BE2C (cell line): ENCODE measurements at regions not wholly inside any gene's neighbourhood (a gene's known extent, or its start where the extent isn't known, plus 50 kb on each side); places are given as distances from the start of the nearest gene placed in this dataset.
"Not testable (repeated sequence)": the region's sequence is repeated elsewhere in the genome, so short reads cannot be mapped to it uniquely, and the experiment has no call there.

Source experiments
- DNase-seq: peaks from one replicate; pipeline ENCODE4 v3.0.0-alpha.2; 2020
- H3K27me3 ChIP-seq: fragments of 250-450 bp; sonication (Bioruptor Pico); 2 replicates; pipeline ENCODE4 v1.5.1; 2020; ENCODE audit warnings: mild to moderate bottlenecking
- H3K36me3 ChIP-seq: fragments of 250-450 bp; sonication (Bioruptor Pico); 2 replicates; pipeline ENCODE4 v1.5.1; 2020; ENCODE audit warnings: mild to moderate bottlenecking
- H3K4me1 ChIP-seq: fragments of 250-450 bp; sonication (Bioruptor Pico); 2 replicates; pipeline ENCODE4 v1.5.1; 2020
- H3K4me3 ChIP-seq: 2 replicates; pipeline ENCODE4 v1.5.1; 2011; ENCODE audit warnings: low read depth, low read length
- H3K9me3 ChIP-seq: fragments of 250-450 bp; sonication (Bioruptor Pico); 2 replicates; pipeline ENCODE4 v1.5.1; 2020
- TF ChIP-seq, protein P1 (sequence below): IDR thresholded peaks from 2 replicates; pipeline ENCODE4 v1.5.1; 2012; ENCODE audit warnings: mild to moderate bottlenecking, low read depth, low read length

DNA sequence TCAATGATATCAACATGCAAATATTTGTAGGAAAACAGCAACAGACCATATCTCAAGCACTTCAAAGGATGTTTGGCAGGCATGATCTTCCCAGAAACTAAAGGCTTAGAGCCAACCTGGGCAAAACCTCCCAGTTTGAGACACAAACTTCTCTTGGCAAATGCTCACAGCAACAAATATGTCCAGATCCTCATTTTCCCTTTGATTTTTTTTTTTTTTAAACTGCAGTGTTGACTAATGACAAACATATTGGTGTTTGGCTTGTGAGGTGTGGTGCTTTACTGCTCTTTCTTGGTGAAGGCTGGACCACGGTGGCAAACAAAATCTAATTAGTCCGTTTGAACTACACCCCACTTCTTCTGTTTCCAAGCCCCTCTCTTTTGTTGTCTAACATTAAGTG is 87.2 kb downstream of the EBLN2 start:
- Histone ChIP-seq H3K4me3 (no peak overlapping the region), H3K36me3 (no peaks in the 10 kb centered on the region), H3K27me3 (no peaks in the 10 kb centered on the region), H3K4me1 (no peaks in the 10 kb centered on the region), H3K9me3 (no peaks in the 10 kb centered on the region)
- TF ChIP-seq, protein P1, sequence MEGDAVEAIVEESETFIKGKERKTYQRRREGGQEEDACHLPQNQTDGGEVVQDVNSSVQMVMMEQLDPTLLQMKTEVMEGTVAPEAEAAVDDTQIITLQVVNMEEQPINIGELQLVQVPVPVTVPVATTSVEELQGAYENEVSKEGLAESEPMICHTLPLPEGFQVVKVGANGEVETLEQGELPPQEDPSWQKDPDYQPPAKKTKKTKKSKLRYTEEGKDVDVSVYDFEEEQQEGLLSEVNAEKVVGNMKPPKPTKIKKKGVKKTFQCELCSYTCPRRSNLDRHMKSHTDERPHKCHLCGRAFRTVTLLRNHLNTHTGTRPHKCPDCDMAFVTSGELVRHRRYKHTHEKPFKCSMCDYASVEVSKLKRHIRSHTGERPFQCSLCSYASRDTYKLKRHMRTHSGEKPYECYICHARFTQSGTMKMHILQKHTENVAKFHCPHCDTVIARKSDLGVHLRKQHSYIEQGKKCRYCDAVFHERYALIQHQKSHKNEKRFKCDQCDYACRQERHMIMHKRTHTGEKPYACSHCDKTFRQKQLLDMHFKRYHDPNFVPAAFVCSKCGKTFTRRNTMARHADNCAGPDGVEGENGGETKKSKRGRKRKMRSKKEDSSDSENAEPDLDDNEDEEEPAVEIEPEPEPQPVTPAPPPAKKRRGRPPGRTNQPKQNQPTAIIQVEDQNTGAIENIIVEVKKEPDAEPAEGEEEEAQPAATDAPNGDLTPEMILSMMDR: no peak
- DNase-seq: no peak

DNA sequence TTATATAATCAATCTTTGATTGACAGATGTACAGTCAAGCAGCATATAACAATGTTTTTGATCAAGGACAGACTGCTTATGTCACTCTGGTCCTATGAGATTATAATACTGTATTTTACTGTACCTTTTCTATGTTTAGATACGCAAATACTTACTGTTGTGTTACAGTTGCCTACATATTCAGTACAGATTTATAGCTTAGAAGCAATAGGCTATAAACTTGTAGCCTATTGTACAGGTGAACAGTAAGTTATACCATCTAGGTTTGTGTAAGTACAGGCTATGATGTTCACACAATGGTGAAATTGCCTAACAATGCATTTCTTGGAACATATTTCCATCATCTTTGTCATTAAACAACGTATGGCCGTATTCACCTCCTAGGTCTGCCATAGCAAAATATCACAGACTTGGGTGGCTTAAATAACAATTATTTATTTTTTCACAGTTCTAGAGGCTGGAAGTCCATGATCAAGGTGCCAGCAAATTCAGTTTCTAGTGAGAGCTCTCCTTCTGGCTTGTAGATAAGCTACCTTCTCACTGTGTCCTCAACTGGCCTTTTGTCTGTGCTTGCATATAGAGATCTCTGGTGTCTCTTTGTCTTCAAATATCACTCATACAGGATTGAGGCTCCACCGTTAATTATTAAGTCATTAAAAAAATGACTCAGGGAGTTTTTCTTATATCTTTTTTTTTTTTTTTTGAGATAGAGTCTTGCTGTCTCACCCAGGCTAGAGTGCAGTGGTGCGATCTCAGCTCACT is 89.1 kb downstream of the EBLN2 start:
- Histone ChIP-seq H3K4me1 (no peaks in the 10 kb centered on the region), H3K27me3 (no peaks in the 10 kb centered on the region), H3K36me3 (no peaks in the 10 kb centered on the region), H3K9me3 (no peaks in the 10 kb centered on the region), H3K4me3 (no peak overlapping the region)
- TF ChIP-seq, protein P1: no peak
- no peak for DNase-seq

DNA sequence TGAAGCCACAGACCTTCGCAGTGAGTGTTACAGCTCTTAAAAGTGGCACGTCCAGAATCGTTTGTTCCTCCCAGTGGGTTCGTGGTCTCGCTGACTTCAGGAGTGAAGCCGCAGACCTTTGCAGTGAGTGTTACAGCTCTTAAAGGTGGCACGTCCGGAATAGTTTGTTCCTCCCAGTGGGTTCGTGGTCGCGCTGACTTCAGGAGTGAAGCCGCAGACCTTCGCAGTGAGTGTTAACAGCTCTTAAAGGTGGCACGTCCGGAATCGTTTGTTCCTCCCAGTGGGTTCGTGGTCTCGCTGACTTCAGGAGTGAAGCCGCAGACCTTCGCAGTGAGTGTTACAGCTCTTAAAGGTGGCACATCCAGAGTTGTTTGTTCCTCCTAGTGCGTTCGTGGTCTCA is 91.1 kb downstream of the EBLN2 start:
- not testable (repeated sequence) for H3K9me3 ChIP-seq, H3K4me1 ChIP-seq, H3K4me3 ChIP-seq, DNase-seq, H3K36me3 ChIP-seq, H3K27me3 ChIP-seq

DNA sequence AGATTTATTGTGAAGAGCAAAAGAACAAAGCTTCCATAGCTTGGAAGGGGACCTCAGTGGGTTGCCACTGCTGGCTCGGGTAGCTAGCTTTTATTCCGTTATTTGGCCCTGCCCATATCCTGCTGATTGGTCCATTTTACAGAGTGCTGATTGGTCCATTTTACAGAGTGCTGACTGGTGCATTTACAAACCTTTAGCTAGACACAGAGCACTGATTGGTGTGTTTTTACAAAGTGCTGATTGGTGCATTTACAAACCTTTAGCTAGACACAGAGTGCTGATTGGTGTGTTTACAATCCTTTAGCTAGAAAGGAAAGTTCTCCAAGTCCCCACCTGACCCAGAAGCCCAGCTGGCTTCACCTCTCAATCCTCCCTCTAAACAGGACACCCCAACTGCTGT is 91.6 kb downstream of the EBLN2 start:
- H3K27me3 ChIP-seq, H3K36me3 ChIP-seq, H3K4me3 ChIP-seq, H3K4me1 ChIP-seq, H3K9me3 ChIP-seq, DNase-seq: not testable (repeated sequence)

DNA sequence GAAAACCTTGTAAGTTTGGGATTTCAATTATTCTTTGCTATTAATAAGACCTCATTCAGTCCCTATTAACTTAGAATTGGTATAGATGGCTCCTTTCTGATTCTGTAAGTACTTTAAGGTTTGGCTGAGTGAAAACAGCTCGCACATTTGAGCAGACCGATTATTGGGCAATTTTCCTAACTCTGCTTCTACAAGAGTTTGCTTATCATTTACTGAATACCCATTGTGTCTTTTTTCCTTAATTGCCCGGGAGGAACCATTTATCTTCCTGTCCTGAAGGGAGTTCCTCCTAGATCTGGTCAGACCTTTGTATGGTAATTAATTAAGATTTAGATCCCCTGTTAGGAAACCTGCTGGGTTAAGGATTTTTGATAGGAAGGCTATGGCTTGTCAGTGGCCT is 92.8 kb downstream of the EBLN2 start:
- H3K4me1 ChIP-seq, H3K9me3 ChIP-seq, H3K36me3 ChIP-seq: not testable (repeated sequence)

DNA sequence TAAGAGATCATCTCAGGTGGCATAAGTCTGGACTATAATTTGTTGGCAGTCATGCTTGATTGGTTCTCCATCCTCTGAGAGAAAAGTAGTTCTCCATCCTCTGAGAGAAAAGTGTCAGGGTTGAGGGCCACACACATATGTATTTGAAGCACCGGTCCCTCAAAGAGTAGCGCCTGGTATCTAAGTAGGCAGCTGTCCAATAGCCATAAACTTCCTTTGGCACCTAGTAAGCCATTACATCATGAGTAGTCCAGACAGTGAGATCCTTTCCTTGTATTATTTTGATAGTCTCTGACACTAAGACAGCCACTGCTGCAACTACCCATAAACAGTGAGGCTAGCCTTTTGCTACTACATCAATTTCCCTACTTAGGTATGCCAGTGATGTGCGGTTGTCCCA is 94.0 kb downstream of the EBLN2 start:
- H3K4me1 ChIP-seq, H3K27me3 ChIP-seq, DNase-seq, H3K9me3 ChIP-seq, H3K4me3 ChIP-seq, H3K36me3 ChIP-seq: not testable (repeated sequence)

More for the DNA sequence above, 92.8 kb downstream of the EBLN2 start:
- H3K4me3 ChIP-seq, H3K27me3 ChIP-seq, DNase-seq: not testable (repeated sequence)

DNA sequence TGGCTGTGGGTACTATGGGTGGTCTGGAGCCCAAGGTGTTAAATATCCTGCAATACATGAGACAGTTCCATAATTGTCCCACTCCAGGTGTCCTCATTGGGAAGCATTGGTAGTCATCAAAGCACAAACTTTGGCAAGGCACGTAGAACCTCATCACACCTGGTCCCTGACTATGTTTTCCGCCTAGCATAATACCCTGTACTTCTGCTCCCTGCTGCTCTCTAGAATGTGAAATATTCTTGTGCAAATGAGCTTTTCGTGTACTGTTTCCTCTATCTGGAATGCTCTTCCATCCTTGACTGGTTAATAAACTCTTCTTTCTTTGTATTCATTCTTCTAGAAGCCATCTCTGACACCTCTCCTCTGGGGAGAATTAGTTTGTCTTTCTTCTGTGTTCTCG is 103.2 kb downstream of the EBLN2 start:
- no peaks in the 10 kb centered on the region for H3K36me3 ChIP-seq
- DNase-seq: no peak
- H3K27me3 ChIP-seq: no peaks in the 10 kb centered on the region
- no peak overlapping the region for H3K4me3 ChIP-seq
- TF ChIP-seq, protein P1: no peak
- no peaks in the 10 kb centered on the region for H3K4me1 ChIP-seq
- H3K9me3 ChIP-seq: no peaks in the 10 kb centered on the region

DNA sequence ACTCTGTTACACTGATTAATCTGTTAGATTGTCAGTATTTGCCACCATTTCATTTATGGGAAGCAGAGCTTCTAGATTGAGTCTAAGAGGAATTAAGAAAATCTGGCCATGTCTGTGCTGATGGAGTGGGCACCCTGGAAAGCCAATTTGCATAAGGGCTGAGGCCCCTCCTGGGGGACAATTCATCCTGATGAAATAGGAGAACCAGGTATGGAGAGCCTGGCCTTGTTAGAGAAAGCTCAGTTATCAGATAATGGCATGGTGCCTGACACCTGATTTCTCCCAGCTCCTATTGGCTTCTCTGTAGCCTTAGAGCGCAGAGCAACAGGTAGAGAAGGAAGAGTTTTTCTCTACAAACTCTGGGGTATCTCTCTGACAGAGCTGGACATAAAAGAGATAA is 114.2 kb downstream of the EBLN2 start:
- Histone ChIP-seq H3K36me3 (no peaks in the 10 kb centered on the region), H3K9me3 (no peaks in the 10 kb centered on the region), H3K4me3 (no peak overlapping the region), H3K27me3 (no peaks in the 10 kb centered on the region), H3K4me1 (no peaks in the 10 kb centered on the region)
- no peak for DNase-seq
- TF ChIP-seq, protein P1: no peak
